ENCODE measurements at regions not wholly inside any gene's neighbourhood (a gene's known extent, or its start where the extent isn't known, plus 50 kb on each side); places are given as distances from the start of the nearest gene placed in this dataset.

GRCh38 chr4:129336457-129337227, 240.7 kb downstream of the C4orf33 start:
- intact Hi-C loops (cut with DNase I) = no loop called here
- Histone ChIP-seq H3K27ac (no peak overlapping the region), H3K36me3 (no peaks in the 10 kb centered on the region), H3K9me3 (no peaks in the 10 kb centered on the region), H3K27me3 (no peaks in the 10 kb centered on the region), H3K4me1 (no peaks in the 10 kb centered on the region), H3K4me3 (no peak overlapping the region)
- DNase-seq (no peak), ATAC-seq (no peak)
- 66% methylated on average over 4 of the region's 4 CpGs for WGBS (ENCODE audit: insufficient coverage, low coverage, low lambda C conversion rate, missing lambda C conversion rate)
- TF ChIP-seq POLR2A (IDR thresholded peaks at IDR 0.05) = no peak
- TF ChIP-seq CTCF (IDR thresholded peaks at IDR 0.05) = no peak

GRCh38 chr4:129337228-129337620, 241.3 kb downstream of the C4orf33 start:
- H3K36me3 ChIP-seq = no peaks in the 10 kb centered on the region
- TF ChIP-seq CTCF (IDR thresholded peaks at IDR 0.05) (no peak), POLR2A (IDR thresholded peaks at IDR 0.05) (no peak)

GRCh38 chr4:129342819-129343408, 247.0 kb downstream of the C4orf33 start:
- peak overlapping the region; percentile 77 to 90 (median 82) for H3K27ac ChIP-seq
- no peak overlapping the region for H3K4me3 ChIP-seq
- ATAC-seq (peak; percentile 91 to 95 (median 95)), DNase-seq (no peak)
- 16% methylated on average over 5 of the region's 5 CpGs for WGBS (ENCODE audit: insufficient coverage, low coverage, low lambda C conversion rate, missing lambda C conversion rate)
- H3K4me1 ChIP-seq = peaks cover 0 to 9% (median 0%) of the 10 kb centered on the region in 4 donors
- intact Hi-C loops (cut with DNase I) = no loop called here
- H3K9me3 ChIP-seq = no peaks in the 10 kb centered on the region
- H3K36me3 ChIP-seq = no peaks in the 10 kb centered on the region
- no peaks in the 10 kb centered on the region for H3K27me3 ChIP-seq
- TF ChIP-seq CTCF (IDR thresholded peaks at IDR 0.05) = no peak
- no peak for TF ChIP-seq POLR2A (IDR thresholded peaks at IDR 0.05)

More at GRCh38 chr4:129337228-129337620, 241.3 kb downstream of the C4orf33 start:
- DNase-seq = no peak
- no peaks in the 10 kb centered on the region for H3K27me3 ChIP-seq
- H3K9me3 ChIP-seq = no peaks in the 10 kb centered on the region
- H3K4me3 ChIP-seq = no peak overlapping the region
- intact Hi-C loops (cut with DNase I) = no loop called here
- no peaks in the 10 kb centered on the region for H3K4me1 ChIP-seq
- WGBS (ENCODE audit: insufficient coverage, low coverage, low lambda C conversion rate, missing lambda C conversion rate) = 78% methylated on average over 4 of the region's 4 CpGs
- no peak overlapping the region for H3K27ac ChIP-seq
- no peak for ATAC-seq

GRCh38 chr4:129344058-129344457, 248.1 kb downstream of the C4orf33 start:
- 20% methylated on average over 11 of the region's 11 CpGs for WGBS (ENCODE audit: insufficient coverage, low coverage, low lambda C conversion rate, missing lambda C conversion rate)
- Histone ChIP-seq H3K36me3 (no peaks in the 10 kb centered on the region), H3K27ac (no peak overlapping the region), H3K27me3 (no peaks in the 10 kb centered on the region), H3K4me1 (peaks cover 0 to 9% (median 0%) of the 10 kb centered on the region in 4 donors), H3K9me3 (no peaks in the 10 kb centered on the region), H3K4me3 (no peak overlapping the region)
- DNase-seq (no peak), ATAC-seq (peak; percentile 76 to 84 (median 79))
- TF ChIP-seq POLR2A (IDR thresholded peaks at IDR 0.05) = no peak
- peak; percentile 55 to 75 (median 66) for TF ChIP-seq CTCF (IDR thresholded peaks at IDR 0.05)
- intact Hi-C loops (cut with DNase I) = no loop called here

Measured in right lobe of liver (tissue), 6 donors.